ENCODE measurements at regions not wholly inside any gene's neighbourhood (a gene's known extent, or its start where the extent isn't known, plus 50 kb on each side); places are given as distances from the start of the nearest gene placed in this dataset.

DNA sequence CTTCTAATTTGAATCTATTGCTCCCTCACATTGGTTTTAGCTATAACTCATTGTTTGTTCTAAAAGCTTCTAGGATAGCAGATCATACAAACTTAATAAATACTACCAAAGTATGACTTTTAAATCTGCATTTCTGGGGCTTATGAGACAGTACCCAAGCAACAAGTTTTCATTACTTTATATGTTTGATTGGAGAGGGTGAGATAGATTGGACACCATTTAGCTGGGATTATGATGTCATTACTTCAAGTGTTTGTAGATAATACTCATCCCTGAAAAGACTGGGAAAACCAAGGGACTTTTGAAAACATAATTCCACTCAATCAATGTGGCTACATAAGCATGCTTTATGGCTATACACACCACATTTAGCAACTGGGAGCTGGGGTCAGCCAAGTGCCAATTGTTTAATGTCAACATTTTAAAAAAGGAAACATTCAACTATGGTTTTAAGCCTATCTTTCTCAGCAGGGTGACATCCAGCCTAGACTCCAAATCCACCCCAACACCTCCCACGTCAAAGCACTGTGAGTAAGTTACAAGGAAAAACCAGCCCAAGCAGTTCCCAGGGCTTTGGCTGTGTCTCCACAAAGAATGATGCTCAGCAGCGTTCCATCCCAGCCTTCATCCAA is 119.9 kb downstream of the ETAA1 start:
- no peak for DNase-seq (ENCODE audit: low read depth)

DNA sequence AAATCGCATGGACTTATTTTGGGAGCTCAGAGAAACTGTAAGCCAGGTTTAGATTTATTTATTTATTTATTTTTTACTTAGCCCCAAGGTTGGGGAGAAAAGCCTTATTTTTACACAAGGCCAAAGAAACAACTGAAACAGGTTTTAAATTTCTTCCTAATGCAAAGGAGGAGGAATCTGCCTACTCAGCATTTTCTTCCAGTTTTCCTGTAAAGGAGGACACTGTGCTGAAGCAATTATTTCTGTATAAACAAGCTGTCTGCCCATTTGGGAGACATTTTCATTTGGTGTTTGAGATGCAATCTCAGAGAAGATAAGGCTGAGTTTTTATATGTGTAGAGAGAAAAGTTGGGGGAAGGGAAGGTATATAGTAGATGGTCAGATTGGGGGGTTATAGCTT is 125.0 kb downstream of the ETAA1 start:
- no peak for DNase-seq (ENCODE audit: low read depth)

DNA sequence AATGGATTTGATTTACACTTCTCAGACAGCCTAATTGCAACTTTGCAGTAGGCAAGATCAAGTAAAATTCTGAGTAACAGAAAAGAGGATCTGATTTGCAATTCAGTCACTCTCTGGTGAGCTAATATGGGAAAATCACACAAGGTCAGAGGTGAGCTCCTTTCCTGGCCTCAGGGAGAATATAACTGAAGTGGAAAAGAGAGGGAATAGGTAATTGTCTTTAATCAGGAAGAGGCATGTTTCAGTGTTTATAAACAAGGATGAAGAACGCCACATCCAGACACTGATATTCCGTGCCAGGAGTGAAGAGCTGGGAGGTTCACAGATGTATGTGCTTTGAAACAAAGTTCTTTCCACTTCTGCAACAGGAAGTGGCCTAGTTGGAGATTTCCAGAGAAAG is 127.1 kb downstream of the ETAA1 start:
- DNase-seq (ENCODE audit: low read depth) = peak; percentile 64

DNA sequence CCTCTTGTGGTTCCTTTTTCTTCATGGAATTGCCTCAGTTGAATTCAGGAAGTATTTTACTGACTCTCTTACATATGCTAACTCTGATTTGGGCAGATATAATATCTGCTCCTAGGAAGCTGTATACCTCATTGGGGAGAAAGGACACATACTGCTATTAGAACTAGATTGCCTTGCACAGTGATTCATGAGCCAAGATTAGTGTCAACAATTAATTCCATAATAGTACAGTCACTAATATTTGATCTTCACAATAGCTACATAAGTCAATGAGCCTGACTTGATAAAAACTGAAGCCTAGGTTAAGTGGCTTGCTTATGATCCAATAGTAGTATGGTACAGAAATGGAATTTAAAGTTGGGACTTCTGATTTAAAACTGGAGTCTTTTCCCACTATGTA is 127.6 kb downstream of the ETAA1 start:
- DNase-seq (ENCODE audit: low read depth) = no peak

DNA sequence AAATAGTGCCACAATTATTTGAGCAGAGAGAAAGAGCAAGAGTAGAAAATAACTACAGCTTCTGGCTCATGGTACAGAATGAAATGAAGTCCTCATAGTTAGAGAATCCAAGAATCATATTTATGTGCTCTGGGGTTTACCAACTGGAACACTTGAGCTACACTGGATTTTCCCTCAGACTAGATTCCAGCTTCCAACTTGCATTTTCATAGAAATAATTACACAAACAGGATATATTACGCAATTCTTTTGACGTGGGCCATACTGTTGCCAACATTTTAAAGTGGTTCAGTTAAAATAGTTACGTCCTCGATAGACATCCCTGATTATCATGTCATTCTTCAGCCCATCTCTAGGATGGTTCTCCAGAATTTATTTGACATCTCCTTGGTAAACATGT is 129.2 kb downstream of the ETAA1 start:
- peak; percentile 46 for DNase-seq (ENCODE audit: low read depth)

DNA sequence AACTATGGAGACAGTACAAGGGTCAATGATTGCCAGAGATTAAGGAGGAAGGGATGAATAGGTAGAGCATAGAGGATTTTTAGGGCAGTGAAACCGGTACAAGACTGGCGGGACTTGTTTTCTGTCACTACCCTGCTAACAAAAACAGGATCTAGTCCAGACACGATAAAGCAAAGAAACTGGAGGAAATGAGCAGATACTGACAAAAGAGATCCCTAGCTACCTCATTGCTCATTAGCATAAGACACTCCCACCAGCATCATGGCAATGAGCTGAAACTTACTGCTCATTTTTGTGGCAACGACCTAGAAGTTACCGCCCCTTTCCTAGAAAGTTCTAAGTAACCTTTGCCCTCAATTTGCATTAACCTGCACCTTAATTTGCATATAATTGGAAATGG is 131.2 kb downstream of the ETAA1 start:
- no peak for DNase-seq (ENCODE audit: low read depth)

DNA sequence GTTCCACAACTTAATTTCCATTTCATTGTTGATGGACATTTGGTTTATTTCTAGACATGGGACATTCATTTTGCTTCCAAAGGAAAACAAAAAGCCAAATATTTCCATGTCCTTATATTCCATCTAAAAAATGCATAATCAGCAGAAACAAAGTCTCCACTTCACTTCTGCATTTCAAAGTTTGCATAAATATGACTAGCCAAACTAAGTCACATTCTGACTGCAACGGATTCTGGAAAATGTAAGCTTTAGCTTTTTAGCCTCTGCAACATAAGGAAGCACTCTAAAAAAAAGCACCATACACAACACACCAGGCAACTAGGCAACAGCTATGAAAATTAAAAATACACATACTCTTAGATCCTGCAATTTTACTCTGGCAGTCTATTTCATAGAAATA is 135.3 kb downstream of the ETAA1 start:
- DNase-seq (ENCODE audit: low read depth) = no peak

DNA sequence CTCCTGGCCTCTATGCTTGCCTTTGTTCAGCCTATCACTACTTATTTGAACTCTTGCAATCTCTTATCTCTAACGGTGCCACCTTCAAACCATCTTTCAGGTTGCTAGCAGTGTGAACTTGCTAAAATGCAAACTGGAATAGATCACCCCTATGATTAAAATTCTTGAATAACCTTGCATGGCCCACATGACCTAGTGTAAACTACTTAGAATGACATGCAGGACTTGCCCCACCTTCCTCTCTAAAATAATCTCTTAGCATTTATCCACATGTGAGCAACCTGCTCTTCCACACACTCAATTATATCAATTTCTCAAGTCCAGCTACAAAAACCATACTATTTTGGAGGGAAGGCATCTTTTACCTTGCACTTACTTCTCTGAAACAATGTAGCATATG is 137.6 kb downstream of the ETAA1 start:
- no peak for DNase-seq (ENCODE audit: low read depth)

DNA sequence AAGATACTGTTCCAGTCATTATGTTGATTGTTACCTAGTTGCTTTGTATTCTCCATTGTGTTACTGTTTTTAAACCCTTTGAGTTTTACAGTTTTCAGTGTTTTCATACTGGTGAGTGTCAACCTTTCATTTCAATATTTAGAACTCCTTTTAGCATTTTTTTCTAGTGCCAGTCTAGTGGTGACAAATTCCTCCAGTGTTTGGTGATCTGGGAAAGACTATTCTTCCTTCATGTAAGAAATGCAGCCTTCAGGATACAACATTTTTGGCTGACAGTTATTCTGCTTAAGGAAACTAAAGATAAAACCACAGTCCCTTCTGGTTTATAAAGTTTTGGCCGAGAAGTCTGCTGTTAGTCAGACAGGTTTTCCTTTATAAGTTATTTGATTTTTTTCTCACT is 143.8 kb downstream of the ETAA1 start:
- no peak for DNase-seq (ENCODE audit: low read depth)

DNA sequence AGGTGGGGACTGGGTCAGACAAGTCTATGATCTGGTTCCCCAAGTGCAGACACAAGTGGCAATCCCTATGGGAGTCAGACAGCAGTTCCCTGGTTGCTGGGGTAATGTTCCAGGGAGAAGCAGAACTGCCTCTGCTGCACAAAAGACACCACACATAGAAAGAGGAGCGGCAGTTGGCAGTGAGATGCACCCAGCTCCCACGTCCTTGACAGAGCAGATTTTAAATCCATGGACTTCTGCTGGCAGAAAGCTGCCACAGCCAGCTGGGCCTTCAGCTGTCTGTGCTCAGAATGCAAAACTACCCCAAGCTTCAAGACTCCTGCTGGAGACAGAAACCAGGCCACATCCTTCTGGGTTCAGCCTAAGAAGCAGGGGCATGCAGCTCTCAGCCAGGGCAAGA is 147.2 kb downstream of the ETAA1 start:
- DNase-seq (ENCODE audit: low read depth) = no peak

DNA sequence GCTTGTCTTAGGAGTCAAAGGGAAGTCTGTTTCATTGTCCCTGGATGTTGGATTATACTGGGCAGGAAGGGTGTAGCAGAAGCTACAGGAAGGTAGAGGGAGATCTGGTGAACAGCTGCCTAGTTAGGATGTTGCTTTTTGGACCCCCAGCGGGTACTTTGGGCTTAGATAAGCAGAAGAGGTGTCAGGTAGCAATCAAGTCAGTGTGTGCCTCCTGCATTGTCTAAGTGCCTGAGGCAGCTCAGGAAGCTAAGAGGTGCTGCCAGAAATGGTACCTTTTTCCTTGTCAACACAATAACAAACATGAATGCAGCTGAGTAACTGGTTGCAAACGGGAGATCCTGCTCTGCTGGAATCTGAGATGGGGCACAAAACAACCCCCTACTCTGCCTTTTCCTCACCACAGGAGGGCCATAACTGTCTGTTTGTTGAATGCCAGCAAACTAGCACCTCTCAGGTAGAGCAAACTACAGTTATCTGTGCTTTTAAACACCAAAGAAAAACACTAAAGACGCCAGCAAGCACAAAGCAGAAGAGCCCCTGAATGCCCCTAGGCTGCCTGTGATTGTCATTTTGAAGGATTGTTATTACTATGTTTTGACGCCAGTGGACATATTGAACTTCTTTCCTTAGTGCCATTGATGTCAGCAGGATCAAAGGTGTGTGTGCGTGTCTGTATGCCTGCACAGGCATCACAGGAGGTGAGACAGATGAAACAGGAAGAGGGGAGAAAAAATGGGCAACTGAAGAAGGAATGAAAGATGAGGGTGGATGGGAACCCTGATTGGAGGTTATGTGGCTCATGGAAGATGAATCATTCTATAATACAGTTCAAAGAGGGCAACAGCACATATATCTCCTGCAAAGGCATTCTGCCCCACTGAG is 151.4 kb downstream of the ETAA1 start:
- no peak for DNase-seq (ENCODE audit: low read depth)

DNA sequence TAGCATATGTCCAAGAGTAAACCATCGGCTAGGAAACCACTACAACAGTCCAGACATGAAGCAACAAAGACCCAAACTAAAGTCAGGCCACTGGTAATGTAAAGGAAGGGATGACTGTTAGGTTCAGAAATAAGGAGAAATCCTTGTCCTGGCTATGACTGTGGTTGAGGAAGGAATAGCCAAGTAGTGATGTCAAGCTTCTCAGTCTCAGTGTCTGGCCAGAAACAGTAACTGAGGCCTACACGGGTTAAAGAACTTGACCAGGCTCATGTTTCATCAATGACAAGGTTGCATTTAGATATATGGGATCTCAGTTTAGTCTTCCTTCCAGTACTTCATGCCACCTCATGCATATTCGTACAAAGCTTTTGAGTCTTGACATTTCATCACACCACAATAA is 162.0 kb downstream of the ETAA1 start:
- DNase-seq (ENCODE audit: low read depth) = no peak

DNA sequence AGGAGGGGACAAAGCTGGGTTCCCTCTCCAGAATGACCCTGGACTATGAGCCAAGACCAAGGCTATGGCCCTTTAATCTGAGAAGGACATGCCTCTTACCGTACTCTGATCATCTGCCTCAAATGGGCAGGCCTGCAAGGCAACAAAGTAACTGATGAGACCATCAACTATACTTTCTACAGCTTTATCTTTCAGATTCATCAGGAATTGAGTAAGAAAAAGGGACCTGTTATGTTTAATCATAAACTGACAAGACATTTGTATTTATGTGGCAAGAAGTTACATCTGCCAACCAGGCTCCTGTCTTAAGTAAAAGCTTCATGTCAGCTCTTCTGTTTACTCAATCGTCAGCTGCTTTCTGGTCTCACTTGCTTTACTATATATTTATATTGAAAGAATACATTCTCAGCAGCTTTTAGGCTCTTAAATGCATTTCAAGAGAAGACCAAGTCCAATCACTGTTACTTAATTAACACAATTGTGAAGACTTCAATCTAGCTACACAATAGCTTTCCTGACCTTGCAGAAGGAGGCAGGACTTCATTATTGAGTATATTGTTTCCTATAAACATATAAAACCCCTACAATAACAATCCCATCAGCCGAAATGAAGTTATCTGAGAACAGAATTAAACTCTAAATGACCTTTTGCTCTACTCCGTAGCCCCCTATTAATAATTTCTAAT is 163.8 kb downstream of the ETAA1 start:
- peak; percentile 21 for DNase-seq (ENCODE audit: low read depth)

DNA sequence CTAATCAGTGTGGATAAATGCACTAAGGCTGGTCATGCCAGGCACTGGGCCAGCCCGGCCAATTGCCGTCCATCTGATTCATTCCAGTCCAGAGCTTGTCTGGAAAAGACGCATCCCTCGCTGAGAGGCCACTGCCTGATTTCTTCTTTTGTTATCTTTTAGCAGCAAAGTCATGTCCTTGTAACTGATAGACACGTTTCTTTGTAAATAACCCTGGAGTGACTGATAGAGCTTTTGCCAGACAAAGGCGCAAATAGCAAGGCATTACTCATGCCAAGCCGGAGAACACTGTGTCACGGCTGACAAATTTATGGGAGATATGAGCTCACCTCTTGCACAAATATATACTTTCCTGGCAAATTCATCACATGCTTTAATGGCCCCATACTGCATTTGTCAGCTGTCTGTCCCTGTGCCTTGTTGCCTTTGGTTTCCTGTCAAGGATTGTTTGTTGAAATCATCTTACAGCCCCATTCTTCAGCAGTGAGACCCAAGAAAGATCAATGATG is 164.4 kb downstream of the ETAA1 start:
- DNase-seq (ENCODE audit: low read depth) = peak; percentile 94

DNA sequence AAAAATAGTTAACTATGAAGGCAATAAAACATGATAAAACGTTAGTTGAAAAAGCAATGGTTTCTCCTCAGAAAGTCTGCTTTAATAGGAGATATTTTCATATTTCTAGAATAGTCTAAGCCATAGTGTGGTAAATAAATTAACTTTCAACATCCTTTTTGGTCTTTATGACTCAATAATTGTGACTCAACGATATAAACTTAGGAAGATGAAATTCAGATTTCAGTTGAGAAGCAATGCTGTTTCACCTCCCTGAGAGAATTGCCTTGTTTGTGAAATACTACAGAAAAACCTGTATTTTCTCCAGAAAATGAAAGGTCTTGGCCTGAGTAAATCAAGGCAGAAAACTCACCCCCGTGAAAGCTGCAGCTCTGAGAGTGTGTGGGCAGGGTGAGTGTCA is 166.9 kb downstream of the ETAA1 start:
- no peak for DNase-seq (ENCODE audit: low read depth)

DNA sequence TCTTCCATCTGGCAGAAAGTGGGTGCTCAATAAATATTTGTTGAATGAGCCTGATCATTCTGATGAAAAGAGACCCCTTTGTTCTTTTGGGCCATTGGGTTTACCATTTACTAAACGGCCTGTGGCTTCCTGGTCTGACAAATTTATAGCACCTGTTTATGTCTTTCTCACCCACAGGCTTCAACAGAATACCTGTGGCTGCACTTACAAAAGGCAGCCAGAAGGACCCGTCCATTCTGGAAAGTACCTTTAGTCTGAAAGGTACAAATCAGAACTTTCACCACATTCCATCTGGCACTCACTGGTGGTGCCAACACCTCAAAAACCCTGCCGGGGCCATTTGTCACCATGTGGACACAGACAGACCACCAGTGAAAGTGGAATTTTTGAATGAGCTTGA is 167.5 kb downstream of the ETAA1 start:
- DNase-seq (ENCODE audit: low read depth) = peak; percentile 38

DNA sequence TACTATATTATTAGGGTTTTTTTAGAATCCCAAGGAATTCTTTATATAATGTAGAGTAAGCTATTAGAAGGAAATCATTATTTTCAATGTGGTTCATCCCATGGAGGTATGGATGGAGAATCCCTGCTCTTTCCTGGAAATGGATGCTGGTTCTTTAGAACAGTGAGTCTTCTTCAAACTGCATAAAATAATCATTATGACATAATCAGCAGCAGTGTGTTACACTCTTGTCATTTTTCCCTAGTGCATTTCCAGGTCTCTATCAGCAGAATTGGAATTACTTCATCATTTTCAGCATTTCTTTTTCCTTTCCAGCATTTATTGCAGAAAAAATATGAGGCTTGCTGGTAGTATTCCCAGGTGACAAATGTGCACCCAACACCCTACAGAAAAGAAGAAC is 168.1 kb downstream of the ETAA1 start:
- no peak for DNase-seq (ENCODE audit: low read depth)

DNA sequence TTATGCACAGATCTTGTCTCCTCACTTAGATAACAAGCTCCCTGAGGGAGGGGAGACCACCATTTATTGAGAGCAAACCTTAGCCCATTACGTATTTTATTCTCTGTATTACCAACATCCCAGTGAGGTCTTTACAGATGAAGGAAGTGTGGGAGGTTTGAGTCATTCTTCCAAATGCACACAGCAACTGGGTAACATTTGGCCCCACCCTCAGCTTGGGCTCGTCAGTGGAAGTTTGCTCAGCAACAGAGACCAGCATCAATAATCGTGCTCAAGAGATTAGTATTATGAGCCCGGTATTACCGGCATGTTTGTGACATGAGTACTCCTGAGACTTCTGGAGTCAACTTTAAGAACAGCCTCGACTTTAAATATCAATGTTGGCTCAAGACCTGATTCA is 168.6 kb downstream of the ETAA1 start:
- peak; percentile 57 for DNase-seq (ENCODE audit: low read depth)

DNA sequence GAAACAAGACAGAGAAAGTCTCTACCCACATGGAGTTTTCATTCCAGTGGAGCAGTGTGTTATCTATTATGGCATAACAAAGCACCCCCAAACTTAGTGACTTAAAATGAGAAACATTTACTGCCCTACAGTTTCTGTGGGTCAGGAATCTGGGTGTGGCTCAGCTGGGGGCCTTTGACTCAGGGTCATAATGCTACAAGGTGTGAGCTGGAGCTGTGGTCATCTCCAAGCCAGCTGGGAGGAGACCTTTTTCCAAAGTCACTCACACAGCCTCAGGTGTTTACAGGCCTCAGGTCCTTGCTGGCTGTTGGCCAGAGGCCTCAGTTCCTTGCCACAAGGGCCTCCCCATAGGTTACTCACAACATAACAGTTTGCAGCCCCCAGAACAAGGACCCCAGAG is 169.2 kb downstream of the ETAA1 start:
- peak; percentile 58 for DNase-seq (ENCODE audit: low read depth)

DNA sequence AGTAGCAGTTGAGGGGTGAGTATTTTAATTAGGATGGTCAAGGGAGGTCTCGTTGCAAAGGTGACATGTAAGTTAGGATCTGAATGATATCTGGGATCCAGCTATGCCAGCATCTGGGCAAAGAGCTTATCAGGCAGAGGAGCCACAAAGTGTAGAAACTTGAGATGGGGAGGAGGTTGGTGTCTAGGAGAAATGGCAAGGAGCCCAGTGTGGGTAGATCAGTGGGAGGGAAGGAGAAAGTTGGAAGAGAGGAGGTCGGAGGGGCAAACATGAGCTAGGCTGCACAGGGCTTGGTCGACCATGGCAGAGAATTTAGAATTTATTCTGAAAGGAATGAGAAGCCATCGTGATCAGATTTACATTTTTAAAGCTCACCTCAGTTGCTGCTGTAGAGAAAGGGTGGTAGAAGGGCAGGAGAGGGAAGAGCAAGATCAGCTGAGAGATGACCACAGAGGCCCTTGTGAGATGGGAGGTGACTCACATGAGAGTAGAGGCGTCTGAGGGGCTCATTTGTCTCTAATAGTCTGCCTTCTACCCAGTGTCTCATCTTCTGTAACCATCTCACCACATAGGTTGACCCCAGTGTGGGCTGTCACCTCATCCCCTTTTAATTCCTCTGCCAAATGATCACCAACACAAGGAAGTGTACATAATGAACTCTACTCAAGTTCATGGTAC is 170.0 kb downstream of the ETAA1 start:
- DNase-seq (ENCODE audit: low read depth) = peak; percentile 34

DNA sequence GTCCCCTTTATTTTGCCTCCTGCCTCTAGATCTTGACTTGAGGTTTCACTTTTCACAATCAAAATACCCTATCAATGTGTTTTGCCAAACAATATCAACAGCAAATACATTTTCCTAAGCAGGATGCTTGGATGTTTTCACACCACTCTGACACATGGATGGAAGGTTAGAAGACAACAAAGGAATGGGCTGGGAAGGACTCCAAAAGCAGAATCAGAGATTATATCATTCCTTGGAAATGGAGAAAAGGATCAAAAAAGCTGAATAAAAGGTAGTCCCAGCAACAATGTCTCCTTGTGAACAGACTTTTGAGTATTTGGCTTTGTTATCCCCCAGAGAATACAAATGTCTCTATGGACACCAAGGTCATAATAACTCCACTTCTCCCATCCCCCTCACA is 170.8 kb downstream of the ETAA1 start:
- no peak for DNase-seq (ENCODE audit: low read depth)

DNA sequence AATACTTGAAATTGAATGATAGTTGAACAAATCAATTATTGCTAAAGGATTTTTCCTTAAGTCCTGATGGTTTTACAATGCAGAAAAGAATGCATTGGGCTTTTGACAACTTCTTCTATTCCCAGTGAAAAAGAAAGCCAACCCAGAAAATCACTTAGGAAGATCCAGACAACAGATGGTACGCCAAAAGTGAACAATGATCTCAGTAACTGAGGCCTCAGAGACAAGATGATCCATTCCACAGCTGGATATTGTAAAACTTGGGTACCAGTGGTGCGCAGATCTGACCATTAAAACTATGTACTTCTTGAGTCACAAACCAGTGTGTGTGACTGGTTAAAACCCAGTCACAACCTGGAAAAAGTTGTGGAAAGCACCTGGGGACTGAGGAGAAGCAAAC is 173.5 kb downstream of the ETAA1 start:
- DNase-seq (ENCODE audit: low read depth) = no peak
